Smooth muscle cell (in vitro differentiated cells): ENCODE measurements at regions not wholly inside any gene's neighbourhood (a gene's known extent, or its start where the extent isn't known, plus 50 kb on each side); places are given as distances from the start of the nearest gene placed in this dataset.

Source experiments
- DNase-seq: peaks from one replicate; lab custom pipeline; 2025; ENCODE audit not compliant: unreplicated experiment; lab: John Stamatoyannopoulos, UW
- H2AFZ ChIP-seq: fragments of 200-600 bp; sonication (generic); 2 replicates; pipeline ENCODE4 v1.6.0; 2016; ENCODE audit warnings: antibody characterized with exemption, low read depth, mild to moderate bottlenecking
- H3F3A ChIP-seq: fragments of 200-600 bp; sonication (generic); 2 replicates; pipeline ENCODE4 v1.6.0; 2017; ENCODE audit warnings: antibody characterized with exemption, low read depth
- H3K27ac ChIP-seq: fragments of 200-600 bp; sonication (generic); 2 replicates; pipeline ENCODE4 v1.5.1; 2016; ENCODE audit warnings: low read depth, mild to moderate bottlenecking
- H3K27me3 ChIP-seq: fragments of 200-600 bp; sonication (generic); 2 replicates; pipeline ENCODE4 v1.6.1; 2016; ENCODE audit warnings: low read depth, mild to moderate bottlenecking
- H3K36me3 ChIP-seq: fragments of 200-600 bp; sonication (generic); 2 replicates; pipeline ENCODE4 v1.5.1; 2016; ENCODE audit warnings: low read depth
- H3K4me1 ChIP-seq: fragments of 200-600 bp; sonication (generic); 2 replicates; pipeline ENCODE4 v1.5.1; 2016; ENCODE audit warnings: low read depth
- H3K4me2 ChIP-seq: fragments of 200-600 bp; sonication (generic); 2 replicates; pipeline ENCODE4 v1.6.0; 2016; ENCODE audit warnings: mild to moderate bottlenecking
- H3K4me3 ChIP-seq: fragments of 200-600 bp; sonication (generic); 2 replicates; pipeline ENCODE4 v1.5.1; 2016; ENCODE audit warnings: mild to moderate bottlenecking
- H3K79me2 ChIP-seq: fragments of 200-600 bp; sonication (generic); 2 replicates; pipeline ENCODE4 v1.6.0; 2016; ENCODE audit warnings: low read depth, mild to moderate bottlenecking
- H3K9ac ChIP-seq: fragments of 200-600 bp; sonication (generic); 2 replicates; pipeline ENCODE4 v1.6.0; 2016; ENCODE audit warnings: low read depth
- H3K9me3 ChIP-seq: fragments of 200-600 bp; sonication (generic); replicated peaks from 2 replicates; pipeline ENCODE4 v1.5.1; 2016; ENCODE audit warnings: low read depth
- H4K20me1 ChIP-seq: fragments of 200-600 bp; sonication (generic); 2 replicates; pipeline ENCODE4 v1.6.0; 2016; ENCODE audit warnings: low read depth
- WGBS: methylation state at CpG from one replicate; pipeline ENCODE4 v1.1.7; 2016; ENCODE audit warnings: low lambda C conversion rate; 5-methylcytosine and 5-hydroxymethylcytosine counted together
- TF ChIP-seq, protein P1 (sequence below): fragments of 200-600 bp; sonication (generic); IDR thresholded peaks from 2 replicates; pipeline ENCODE4 v1.5.1; 2017; ENCODE audit warnings: borderline replicate concordance, mild to moderate bottlenecking, antibody characterized with exemption; ENCODE audit not compliant: insufficient read depth, poor library complexity, severe bottlenecking

DNA sequence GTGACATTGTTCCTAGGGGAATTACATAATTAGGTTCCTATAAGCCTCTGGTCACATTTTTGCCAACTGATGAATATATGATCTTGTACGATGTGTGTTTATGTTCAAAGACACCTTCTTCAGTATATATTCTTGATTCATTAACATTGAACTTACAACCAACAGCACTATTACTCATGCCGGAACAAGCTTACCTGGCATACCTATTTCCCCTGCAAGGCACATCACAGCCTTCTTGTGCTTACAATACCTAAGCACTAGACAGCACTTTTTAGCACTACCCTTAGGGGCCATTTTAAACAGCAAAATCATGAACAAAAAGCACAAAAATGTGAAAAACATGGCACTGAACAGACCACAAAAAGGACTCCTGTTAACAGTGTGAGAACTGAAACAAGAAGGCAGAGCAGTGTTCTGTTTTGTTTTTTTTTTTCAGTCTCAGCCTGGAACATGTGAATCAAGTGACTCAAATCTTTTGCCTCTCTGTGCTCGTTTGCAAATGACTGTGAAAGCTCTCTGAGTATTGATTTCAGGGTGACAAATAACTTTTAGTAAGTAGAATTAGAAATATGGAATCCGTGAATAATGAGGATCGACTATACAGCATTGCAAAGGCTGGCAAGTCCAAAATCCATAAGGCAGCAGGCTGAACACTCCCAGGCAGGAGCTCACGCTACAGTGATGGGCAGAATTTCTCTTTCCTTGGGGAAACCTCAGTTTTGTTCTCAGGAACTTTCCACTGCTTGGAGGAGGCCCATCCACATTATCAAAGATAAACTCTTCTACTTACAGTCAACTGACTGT, 102.3 kb upstream of the TSHZ2 start:
- H2AFZ ChIP-seq, result no peak overlapping the region
- no peaks in the 10 kb centered on the region for H3K4me1 ChIP-seq
- no peak overlapping the region for H3K9ac ChIP-seq
- H3K27ac ChIP-seq, result no peak overlapping the region
- no peak overlapping the region for H3K4me3 ChIP-seq
- no peaks in the 10 kb centered on the region for H3F3A ChIP-seq
- no peak for DNase-seq
- TF ChIP-seq, protein P1, sequence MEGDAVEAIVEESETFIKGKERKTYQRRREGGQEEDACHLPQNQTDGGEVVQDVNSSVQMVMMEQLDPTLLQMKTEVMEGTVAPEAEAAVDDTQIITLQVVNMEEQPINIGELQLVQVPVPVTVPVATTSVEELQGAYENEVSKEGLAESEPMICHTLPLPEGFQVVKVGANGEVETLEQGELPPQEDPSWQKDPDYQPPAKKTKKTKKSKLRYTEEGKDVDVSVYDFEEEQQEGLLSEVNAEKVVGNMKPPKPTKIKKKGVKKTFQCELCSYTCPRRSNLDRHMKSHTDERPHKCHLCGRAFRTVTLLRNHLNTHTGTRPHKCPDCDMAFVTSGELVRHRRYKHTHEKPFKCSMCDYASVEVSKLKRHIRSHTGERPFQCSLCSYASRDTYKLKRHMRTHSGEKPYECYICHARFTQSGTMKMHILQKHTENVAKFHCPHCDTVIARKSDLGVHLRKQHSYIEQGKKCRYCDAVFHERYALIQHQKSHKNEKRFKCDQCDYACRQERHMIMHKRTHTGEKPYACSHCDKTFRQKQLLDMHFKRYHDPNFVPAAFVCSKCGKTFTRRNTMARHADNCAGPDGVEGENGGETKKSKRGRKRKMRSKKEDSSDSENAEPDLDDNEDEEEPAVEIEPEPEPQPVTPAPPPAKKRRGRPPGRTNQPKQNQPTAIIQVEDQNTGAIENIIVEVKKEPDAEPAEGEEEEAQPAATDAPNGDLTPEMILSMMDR, result no peak
- no peaks in the 10 kb centered on the region for H4K20me1 ChIP-seq
- no peaks in the 10 kb centered on the region for H3K36me3 ChIP-seq
- H3K79me2 ChIP-seq, result no peaks in the 10 kb centered on the region
- peaks cover 6% of the 10 kb centered on the region for H3K27me3 ChIP-seq
- no peak overlapping the region for H3K4me2 ChIP-seq
- WGBS, result 85% methylated on average over 6 of the region's 6 CpGs
- H3K9me3 ChIP-seq, result no peaks in the 10 kb centered on the region

DNA sequence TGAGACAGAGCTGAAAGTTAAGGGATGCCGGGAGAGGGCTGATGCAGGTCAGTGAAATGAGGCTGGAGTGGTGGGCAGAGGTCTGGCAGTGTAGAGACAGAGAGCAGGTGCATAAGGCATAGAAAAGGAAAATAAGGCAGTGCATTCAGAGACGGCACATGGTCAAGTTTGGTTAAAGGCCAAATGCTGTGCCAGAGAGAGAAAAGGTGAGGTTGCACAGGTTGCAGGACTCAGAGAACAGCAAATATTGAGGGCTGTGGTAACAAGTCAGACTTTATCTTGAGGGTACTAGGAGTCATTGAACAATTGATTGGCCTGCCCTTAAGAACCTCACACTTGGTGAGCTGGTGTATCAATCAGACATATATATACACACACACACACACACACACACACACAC, 102.9 kb upstream of the TSHZ2 start:
- DNase-seq, result no peak
- Histone ChIP-seq H3K4me3 (no peak overlapping the region), H3K27ac (no peak overlapping the region), H3K9me3 (no peaks in the 10 kb centered on the region), H3K4me2 (no peak overlapping the region), H2AFZ (no peak overlapping the region), H4K20me1 (no peaks in the 10 kb centered on the region), H3F3A (no peaks in the 10 kb centered on the region), H3K9ac (no peak overlapping the region), H3K4me1 (no peaks in the 10 kb centered on the region), H3K79me2 (no peaks in the 10 kb centered on the region), H3K36me3 (no peaks in the 10 kb centered on the region), H3K27me3 (peaks cover 6% of the 10 kb centered on the region)
- TF ChIP-seq, protein P1, result no peak
- 85% methylated on average over 2 of the region's 2 CpGs for WGBS

DNA sequence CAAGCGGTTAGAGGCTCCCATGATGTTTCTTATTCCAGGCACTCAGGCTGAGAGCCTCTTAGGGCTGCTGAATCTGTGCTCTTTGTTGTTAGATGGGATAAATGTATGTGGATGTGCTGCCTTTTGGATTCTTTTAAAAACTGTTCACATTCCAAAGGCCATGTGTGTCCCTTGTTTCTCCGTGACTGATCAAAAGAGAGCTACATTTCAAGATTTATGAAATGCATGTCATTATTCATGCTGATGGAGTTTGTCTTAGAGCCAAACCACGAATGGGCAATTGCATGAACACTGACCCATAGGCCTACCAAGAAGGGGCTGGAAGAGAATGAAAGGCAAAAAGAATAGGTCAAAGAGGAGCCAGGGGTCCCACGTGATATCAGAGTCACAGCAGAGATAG, 104.9 kb upstream of the TSHZ2 start:
- DNase-seq, result no peak
- Histone ChIP-seq H3K27ac (no peak overlapping the region), H3K36me3 (no peaks in the 10 kb centered on the region), H3F3A (no peaks in the 10 kb centered on the region), H3K4me3 (no peak overlapping the region), H3K9me3 (no peaks in the 10 kb centered on the region), H3K4me1 (no peaks in the 10 kb centered on the region), H3K79me2 (no peaks in the 10 kb centered on the region), H4K20me1 (no peaks in the 10 kb centered on the region), H2AFZ (no peak overlapping the region), H3K9ac (no peak overlapping the region), H3K27me3 (no peaks in the 10 kb centered on the region), H3K4me2 (no peak overlapping the region)
- TF ChIP-seq, protein P1, result no peak
- WGBS, result 79% methylated on average over 4 of the region's 4 CpGs
